K562 (cell line): ENCODE measurements at regions not wholly inside any gene's neighbourhood (a gene's known extent, or its start where the extent isn't known, plus 50 kb on each side); places are given as distances from the start of the nearest gene placed in this dataset.

ENCODE experiments used
- ATAC-seq: fragments of 200-7000 bp; cut with Tn5 transposase; 3 replicates; pipeline ENCODE4 v1.9.1; 2020; ENCODE audit warnings: moderate library complexity
- BruUV-seq: library from RNA; stranded (reverse); fragments of 400-500 nt; replicated peaks from 2 replicates; lab custom pipeline; 2021; lab: Mats Ljungman, UMichigan
- CTCF ChIA-PET: fragments of 300-600 bp; formaldehyde crosslinking; extraction: SDS; loops from one replicate; lab custom pipeline; 2021; ENCODE audit warnings: low intra/inter-chr PET ratio; lab: Yijun Ruan, JAX
- POLR2A ChIA-PET: fragments of 300-600, 350-650 bp; sonication (Branson Sonifier 250); formaldehyde crosslinking; extraction: SDS; loops from one replicate; lab custom pipeline; 2021; ENCODE audit warnings: antibody characterized with exemption, inconsistent platforms; lab: Yijun Ruan, JAX
- DNase-seq, 4 experiments: peaks; one replicate each; pipeline versions ENCODE4 v3.0.0 to v3.0.0-alpha.2; 2011 to 2018; ENCODE audit warnings: low spot score in 3 of 4, mixed read lengths in 3 of 4; ENCODE audit errors: extremely low read depth in 1 of 4
- FAIRE-seq: peaks from 2 replicates; lab custom pipeline; 2011; peaks lifted over from hg19 to GRCh38; lab: Jason Lieb, UNC
- H2AFZ ChIP-seq: 2 replicates; pipeline ENCODE4 v1.6.0; 2011; ENCODE audit warnings: low read depth, low read length, control low read depth, inconsistent platforms
- H3K27ac ChIP-seq: fragments of 200-600 bp; 3 replicates; pipeline ENCODE4 v1.8.0; 2011; ENCODE audit warnings: low read depth, mild to moderate bottlenecking, control low read depth, inconsistent platforms, low read length, moderate library complexity, mixed read lengths; ENCODE audit errors: extremely low read depth
- H3K27me3 ChIP-seq, 2 experiments: fragments of 300-600 bp in 1 of 2; 2 replicates in 1 of 2; 3 replicates in 1 of 2; pipeline versions ENCODE4 v1.6.0 to v1.8.0; 2011; ENCODE audit warnings: inconsistent platforms in 2 of 2, low read length in 2 of 2, mild to moderate bottlenecking in 1 of 2, mixed read lengths in 1 of 2, moderate library complexity in 1 of 2; ENCODE audit not compliant: control insufficient read depth in 2 of 2, insufficient read depth in 2 of 2
- H3K36me3 ChIP-seq: fragments of 300-600 bp; 3 replicates; pipeline ENCODE4 v1.8.0; 2011; ENCODE audit warnings: mild to moderate bottlenecking, low read length, inconsistent platforms; ENCODE audit not compliant: control insufficient read depth, insufficient read depth
- H3K4me1 ChIP-seq, 2 experiments: fragments of 200-600 bp in 1 of 2; replicated peaks in 1 of 2; 2 replicates in 1 of 2; 3 replicates in 1 of 2; pipeline versions ENCODE4 v1.5.1 to v1.8.0; 2011; ENCODE audit warnings: inconsistent platforms in 2 of 2, low read length in 2 of 2, mild to moderate bottlenecking in 1 of 2, mixed read lengths in 1 of 2, moderate library complexity in 1 of 2; ENCODE audit not compliant: control insufficient read depth in 2 of 2, insufficient read depth in 2 of 2
- H3K4me2 ChIP-seq: 2 replicates; pipeline ENCODE4 v1.6.1; 2011; ENCODE audit warnings: low read length, control low read depth, inconsistent platforms, mixed read lengths; ENCODE audit not compliant: insufficient read depth
- H3K4me3 ChIP-seq: fragments of 200-600 bp; sonication (generic), shearing (Covaris generic); 2 replicates; pipeline ENCODE4 v1.5.1; 2016; ENCODE audit warnings: control low read depth, inconsistent platforms
- H3K79me2 ChIP-seq: fragments of 200-600 bp; 3 replicates; pipeline ENCODE4 v1.8.0; 2011; ENCODE audit warnings: low read length, inconsistent platforms; ENCODE audit not compliant: control insufficient read depth, insufficient read depth
- H3K9ac ChIP-seq, 2 experiments: 2 replicates each; pipeline versions ENCODE4 v1.6.0 to v1.6.1; 2011; ENCODE audit warnings: low read depth in 2 of 2, low read length in 2 of 2, control low read depth in 1 of 2, inconsistent platforms in 1 of 2, mild to moderate bottlenecking in 1 of 2, mixed read lengths in 1 of 2; ENCODE audit not compliant: insufficient read depth in 1 of 2
- H3K9me1 ChIP-seq: one replicate; pipeline ENCODE4 v1.6.0; 2011; ENCODE audit warnings: inconsistent platforms, mild to moderate bottlenecking, low read length, moderate library complexity; ENCODE audit not compliant: control insufficient read depth, insufficient read depth
- H3K9me3 ChIP-seq: replicated peaks from 2 replicates; pipeline ENCODE4 v1.5.1; 2011; ENCODE audit warnings: low read depth, low read length, inconsistent platforms; ENCODE audit not compliant: control insufficient read depth, insufficient read depth
- H4K20me1 ChIP-seq: replicated peaks from 2 replicates; pipeline ENCODE4 v1.6.1; 2011; ENCODE audit warnings: low read length, inconsistent platforms, mixed read lengths; ENCODE audit not compliant: control insufficient read depth, insufficient read depth
- ADNP ChIP-seq: fragments of 200-800 bp; sonication (Bioruptor generic); IDR thresholded peaks from 2 replicates; pipeline ENCODE4 v1.6.1; 2016; ENCODE audit warnings: missing genetic modification characterization, missing compliant biosample characterization
- ELF4 ChIP-seq: fragments of 450-650 bp; formaldehyde crosslinking; IDR thresholded peaks from 2 replicates; pipeline ENCODE4 v1.4.0; 2022; ENCODE audit warnings: missing genetic modification characterization
- HEY1 ChIP-seq: fragments of 250-450 bp; sonication (Bioruptor Pico); IDR thresholded peaks from 2 replicates; pipeline ENCODE4 v1.5.0; 2020; ENCODE audit warnings: mild to moderate bottlenecking, moderate library complexity, borderline replicate concordance
- LARP7 ChIP-seq: fragments of 450-650 bp; IDR thresholded peaks from 2 replicates; pipeline ENCODE4 v1.6.1; 2016
- SMARCA5 ChIP-seq: fragments of 450-650 bp; IDR thresholded peaks from 2 replicates; pipeline ENCODE4 v1.6.1; 2016
- TARDBP ChIP-seq: fragments of 450-650 bp; IDR thresholded peaks from 2 replicates; pipeline ENCODE4 v1.6.1; 2016
- TCF7 ChIP-seq: sonication (generic); IDR thresholded peaks from 2 replicates; pipeline ENCODE4 v1.6.1; 2016; ENCODE audit warnings: antibody characterized with exemption, borderline replicate concordance
- XRCC5 ChIP-seq: fragments of 200-400 bp; formaldehyde crosslinking; IDR thresholded peaks from 2 replicates; pipeline ENCODE4 v1.6.1; 2017; ENCODE audit warnings: low read depth, mild to moderate bottlenecking, low read length
- ZC3H4 ChIP-seq: sonication (generic); formaldehyde crosslinking; IDR thresholded peaks from 2 replicates; pipeline ENCODE4 v1.9.0; 2021; ENCODE audit warnings: missing genetic modification reagents, borderline replicate concordance
- ZMIZ1 ChIP-seq, 2 experiments: fragments of 150-350 bp in 1 of 2; IDR thresholded peaks; 2 replicates each; pipeline ENCODE4 v1.6.1; 2012 to 2016; ENCODE audit warnings: low read depth in 2 of 2, low read length in 2 of 2, mild to moderate bottlenecking in 1 of 2, moderate library complexity in 1 of 2
- ZNF57 ChIP-seq: fragments of 450-650 bp; formaldehyde crosslinking; IDR thresholded peaks from 2 replicates; pipeline ENCODE4 v1.4.0; 2020; ENCODE audit warnings: mild to moderate bottlenecking, moderate library complexity
- ZNF76 ChIP-seq: fragments of 250-450 bp; sonication (Bioruptor Pico); IDR thresholded peaks from 2 replicates; pipeline ENCODE4 v1.4.0; 2020; ENCODE audit warnings: mild to moderate bottlenecking, moderate library complexity, borderline replicate concordance
- WGBS: fragments of 100-300 bp; shearing (Covaris generic); methylation state at CpG from one replicate; pipeline ENCODE4 v1.1.6; 2016; ENCODE audit warnings: low coverage, mixed read lengths; ENCODE audit not compliant: insufficient coverage; ENCODE audit errors: missing lambda C conversion rate; 5-methylcytosine and 5-hydroxymethylcytosine counted together
- in situ Hi-C: fragments of 300-500 bp; cut with MboI; formaldehyde crosslinking; loops from 4 replicates; pipeline ENCODE4 v1.15.0; 2018; ENCODE audit warnings: inconsistent platforms, mixed read lengths
- intact Hi-C: fragments of 100-400 bp; cut with micrococcal nuclease; formaldehyde crosslinking; loops from 2 replicates; pipeline ENCODE4 v1.14.2; 2022

- no peak overlapping the region for H3K4me3 ChIP-seq
- H3K9me3 ChIP-seq, result no peaks in the 10 kb centered on the region
- no peaks in the 10 kb centered on the region for H3K4me1 ChIP-seq
- no peak for FAIRE-seq
- BruUV-seq, result no TSS peak
- no peaks in the 10 kb centered on the region for H3K27me3 ChIP-seq
- no peaks in the 10 kb centered on the region for H3K79me2 ChIP-seq
- H3K9me1 ChIP-seq, result no peaks in the 10 kb centered on the region
- 0% methylated on average over 2 of the region's 2 CpGs for WGBS
- no peak overlapping the region for H3K9ac ChIP-seq
- no peaks in the 10 kb centered on the region for H3K36me3 ChIP-seq
- CTCF ChIA-PET, result no interaction called here
- no peaks in the 10 kb centered on the region for H4K20me1 ChIP-seq
- H3K4me2 ChIP-seq, result no peak overlapping the region
- H2AFZ ChIP-seq, result no peak overlapping the region
- H3K27ac ChIP-seq, result no peak overlapping the region
- TF ChIP-seq ZNF57 (CRISPR knock-in tag) (no peak), TARDBP (no peak), HEY1 (CRISPR knock-in tag) (no peak)
- intact Hi-C loops (no loop called here), in situ Hi-C loops (no loop called here)
- POLR2A ChIA-PET, result no interaction called here
- DNase-seq, result no peak
- no peak for ATAC-seq
Observed at GRCh38 chr11:88042238-88042637, 133.0 kb downstream of the RAB38 start.

- Histone ChIP-seq H3K4me1 (no peaks in the 10 kb centered on the region), H4K20me1 (no peaks in the 10 kb centered on the region), H3K9me3 (no peaks in the 10 kb centered on the region), H3K27ac (no peak overlapping the region), H3K36me3 (no peaks in the 10 kb centered on the region), H3K79me2 (no peaks in the 10 kb centered on the region), H3K4me2 (no peak overlapping the region), H3K9ac (no peak overlapping the region), H3K27me3 (no peaks in the 10 kb centered on the region), H2AFZ (no peak overlapping the region), H3K9me1 (no peaks in the 10 kb centered on the region), H3K4me3 (no peak overlapping the region)
- TF ChIP-seq ZNF76 (no peak), TCF7 (no peak), XRCC5 (no peak), ELF4 (CRISPR knock-in tag) (no peak), ZNF57 (CRISPR knock-in tag) (no peak), ZC3H4 (no peak), ADNP (tag) (no peak), LARP7 (no peak), ZMIZ1 (IDR thresholded peaks at IDR 0.05; ENCODE audit: low read depth in 2 of 2, low read length in 2 of 2) (no peak), SMARCA5 (no peak)
- POLR2A ChIA-PET, result no interaction called here
- intact Hi-C loops (no loop called here), in situ Hi-C loops (no loop called here)
- CTCF ChIA-PET, result no interaction called here
- FAIRE-seq (no peak), ATAC-seq (no peak), DNase-seq (no peak)
- no TSS peak for BruUV-seq
- 0% methylated on average over 2 of the region's 2 CpGs for WGBS
Observed at GRCh38 chr11:88041679-88042078, 133.6 kb downstream of the RAB38 start.
